GM21390 (cell line): ENCODE measurements at regions not wholly inside any gene's neighbourhood (a gene's known extent, or its start where the extent isn't known, plus 50 kb on each side); places are given as distances from the start of the nearest gene placed in this dataset.
A peak's percentile ranks its signal among the peaks of the same experiment; 100 is the strongest.
"Not testable (repeated sequence)": the region's sequence is repeated elsewhere in the genome, so short reads cannot be mapped to it uniquely, and the experiment has no call there.

ENCODE experiments used
- ATAC-seq: cut with Tn5 transposase; IDR thresholded peaks from one replicate; pipeline ENCODE4 v1.9.1; 2021; ENCODE audit not compliant: unreplicated experiment

DNA sequence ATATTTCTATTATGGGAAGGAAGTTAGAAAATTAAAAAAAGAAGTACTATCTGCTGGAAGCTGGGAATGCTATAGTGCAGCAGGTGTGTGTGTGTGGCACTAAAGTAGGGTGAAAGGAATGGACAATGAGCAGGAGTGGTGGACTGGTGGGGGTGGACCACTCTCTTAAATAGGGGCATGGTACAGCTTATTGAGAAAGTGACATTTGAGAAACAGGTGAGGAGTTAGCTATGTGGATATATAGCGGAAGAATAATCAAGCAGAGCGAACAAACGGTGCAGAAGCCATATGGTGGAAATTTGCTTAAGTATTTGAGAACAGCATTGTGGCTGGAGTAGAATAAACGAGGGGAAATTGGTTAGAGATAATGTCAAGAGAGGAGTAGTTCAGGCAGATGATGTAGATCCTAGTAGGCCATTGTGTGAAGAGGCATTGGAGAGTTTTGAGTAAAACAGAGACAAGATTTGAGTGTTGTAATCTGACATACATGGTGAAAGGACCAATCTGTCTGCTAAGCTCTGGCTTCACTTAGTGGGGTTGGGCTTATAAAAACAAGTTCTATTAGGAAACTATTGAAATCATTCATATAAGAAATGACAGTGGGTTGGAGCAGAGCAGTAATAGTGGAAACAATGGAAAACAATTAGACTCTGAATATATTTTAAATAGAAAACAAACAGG, 149.2 kb upstream of the SYT10 start:
- no peak for ATAC-seq

DNA sequence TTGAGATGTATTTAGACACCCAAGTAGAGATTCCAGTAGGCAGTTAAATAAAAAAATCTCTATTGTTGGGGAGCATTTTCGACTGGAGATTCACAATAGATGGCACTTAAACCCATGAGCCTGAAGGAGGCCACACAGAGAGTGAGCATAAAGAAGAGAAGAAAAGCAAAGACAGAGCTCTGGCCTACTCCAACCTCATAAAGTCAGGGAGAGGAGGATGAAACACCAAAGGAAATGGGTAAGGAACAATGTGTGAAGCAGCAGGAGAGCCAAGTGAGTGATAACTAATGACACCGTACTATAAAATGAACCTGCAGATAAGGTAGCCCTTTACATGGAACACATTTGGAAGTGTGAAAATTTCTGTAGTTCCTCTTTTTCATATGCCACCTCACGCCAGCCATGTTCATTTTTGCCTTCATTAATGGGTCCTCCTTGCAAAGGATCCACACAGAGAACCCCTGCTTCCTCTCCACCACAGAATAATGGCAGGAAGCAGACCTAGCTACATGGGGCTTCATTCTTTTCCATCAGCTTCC, 150.0 kb upstream of the SYT10 start:
- ATAC-seq: no peak

DNA sequence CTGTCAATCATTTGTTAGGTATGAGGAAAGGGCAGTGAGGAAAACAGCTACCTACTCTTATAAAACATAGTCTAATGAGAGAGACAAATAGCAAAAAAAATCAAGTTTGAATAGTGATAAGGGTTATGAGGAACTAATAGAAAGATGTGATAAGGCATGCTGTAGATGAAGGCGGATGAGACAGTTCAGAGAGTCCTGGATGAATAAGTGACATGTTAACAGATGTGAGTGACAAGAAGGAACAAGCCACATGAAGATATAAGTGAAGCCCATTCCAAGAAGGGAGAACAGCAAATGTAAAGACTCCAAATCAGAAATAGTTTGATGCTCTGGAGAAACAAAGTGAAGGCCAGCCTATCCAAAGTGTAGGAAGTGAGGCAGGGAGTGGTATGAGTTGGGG, 154.1 kb upstream of the SYT10 start:
- no peak for ATAC-seq

DNA sequence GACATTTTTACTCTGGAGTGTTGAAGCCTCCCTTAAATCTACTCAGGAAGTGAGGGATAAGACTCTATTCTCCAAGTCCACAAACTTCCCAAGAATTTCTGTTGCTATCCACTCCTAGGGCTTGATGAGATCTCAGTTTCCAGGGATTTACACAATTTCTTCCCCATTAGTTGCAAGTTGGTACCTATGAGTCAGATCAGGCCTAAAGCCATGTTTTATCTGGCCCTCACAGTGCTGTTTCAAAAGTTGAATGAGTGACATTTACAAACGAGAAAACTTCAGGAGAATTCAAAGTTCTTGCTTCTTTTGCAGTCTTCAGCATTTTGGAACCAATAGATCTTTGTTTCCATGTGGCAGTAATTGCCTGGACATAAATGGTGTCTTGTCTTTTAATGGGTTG, 156.4 kb upstream of the SYT10 start:
- ATAC-seq: no peak

DNA sequence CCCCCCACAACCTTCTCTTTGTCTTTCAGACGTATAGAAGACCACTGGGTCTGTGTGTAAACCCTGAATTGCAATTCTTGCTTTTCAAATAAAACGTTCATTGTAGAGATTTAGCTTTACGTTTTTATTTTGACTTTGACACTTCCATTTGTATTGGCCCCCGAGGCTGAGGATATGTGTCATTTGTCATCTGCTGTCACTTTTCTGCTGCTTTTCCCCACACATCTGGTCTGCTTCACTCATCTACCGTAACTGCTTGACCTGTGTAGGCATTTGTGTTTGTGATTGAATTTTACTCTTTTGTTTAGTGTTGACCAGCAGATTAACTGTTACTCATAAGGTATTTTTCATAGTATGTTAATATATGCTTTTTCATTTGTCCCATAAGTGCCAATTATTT, 157.2 kb upstream of the SYT10 start:
- ATAC-seq: no peak

DNA sequence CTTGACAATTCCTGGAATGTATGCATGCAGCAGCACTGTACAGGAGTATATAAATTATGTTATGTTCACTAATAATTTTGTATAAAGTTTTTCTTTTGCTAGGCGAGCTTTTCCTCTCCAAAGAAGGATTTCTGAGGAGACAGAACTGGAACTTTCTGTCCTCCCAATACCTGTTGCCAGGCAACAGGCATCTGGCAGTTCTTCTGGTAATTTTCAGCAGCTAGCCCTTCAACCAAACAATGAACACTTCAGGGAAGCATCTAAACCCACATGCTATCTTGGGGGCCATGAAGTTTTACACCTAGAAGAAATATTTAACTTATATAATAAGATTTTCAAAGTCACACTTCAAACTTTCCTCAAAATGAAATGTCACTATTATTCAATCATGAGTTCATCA, 162.9 kb upstream of the SYT10 start:
- no peak for ATAC-seq

DNA sequence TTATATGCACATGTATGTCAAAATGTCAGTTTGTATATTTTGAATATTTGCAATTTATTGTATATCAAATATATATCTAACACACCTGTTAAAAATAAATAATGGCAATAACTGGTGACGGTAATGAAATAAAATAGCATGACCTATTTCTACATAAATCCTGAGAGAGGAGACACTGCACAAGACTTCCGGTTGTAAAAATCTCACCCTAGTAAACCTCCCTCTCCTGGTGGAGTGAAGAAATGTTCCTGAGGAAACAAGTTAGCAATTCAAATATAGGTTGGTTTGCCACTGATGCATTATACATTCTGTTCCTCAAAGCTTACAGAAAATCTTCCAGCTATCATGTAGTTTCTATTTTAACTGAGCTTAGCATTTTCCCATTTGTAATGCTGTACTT, 166.1 kb upstream of the SYT10 start:
- ATAC-seq: no peak

DNA sequence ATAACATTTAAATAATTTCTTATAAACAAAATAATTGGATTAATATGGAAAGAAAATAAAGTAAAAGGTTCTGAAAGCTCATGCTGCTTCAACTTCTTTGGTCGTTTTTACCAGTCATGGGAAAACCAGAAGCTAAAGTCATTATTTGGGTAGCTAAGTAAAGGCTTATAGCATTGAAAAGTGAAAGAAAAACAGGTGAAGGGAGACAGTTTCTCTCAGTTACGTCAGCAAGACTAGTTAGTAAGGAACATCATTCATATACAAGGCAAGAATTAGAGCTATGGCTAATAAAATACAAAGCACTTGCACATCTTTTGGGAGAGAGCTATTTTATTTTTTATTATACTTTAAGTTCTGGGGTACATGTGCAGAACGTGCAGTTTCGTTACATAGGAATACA, 170.3 kb upstream of the SYT10 start:
- ATAC-seq: no peak

DNA sequence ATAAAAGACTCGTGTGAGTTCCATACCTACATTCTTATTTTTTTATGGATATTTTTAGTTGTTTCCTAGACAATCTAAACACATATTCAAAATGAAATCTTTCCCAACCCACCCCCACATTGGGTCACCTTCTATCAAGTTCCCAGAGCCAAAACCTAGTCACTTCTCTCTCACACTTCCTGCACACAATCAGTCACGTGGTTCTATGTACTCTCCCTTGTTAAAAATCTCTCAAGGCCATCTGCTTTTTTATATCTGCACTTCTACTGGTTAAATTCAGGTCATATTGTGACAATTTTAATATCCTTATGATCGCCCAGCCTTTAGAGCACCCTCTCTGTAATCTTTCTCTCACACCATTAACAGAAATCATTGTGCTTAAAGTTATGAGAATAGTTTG, 175.0 kb upstream of the SYT10 start:
- no peak for ATAC-seq

DNA sequence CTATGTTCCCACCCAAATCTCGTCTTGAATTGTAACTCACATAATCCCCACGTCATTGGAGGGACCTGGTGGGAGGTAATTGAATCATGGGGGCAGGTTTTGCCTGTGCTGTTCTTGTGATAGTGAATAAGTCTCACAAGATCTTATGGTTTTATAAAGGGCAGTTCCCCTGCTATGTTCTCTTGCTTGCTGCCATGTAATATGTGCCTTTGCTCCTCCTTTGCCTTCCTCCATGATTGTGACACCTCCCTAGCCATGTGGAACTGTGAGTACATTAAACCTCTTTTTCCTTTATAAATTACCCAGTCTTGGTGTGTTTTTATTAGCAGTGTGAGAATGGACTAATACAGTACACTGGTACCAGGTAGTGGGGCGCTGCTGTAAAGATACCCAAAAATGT, 177.6 kb upstream of the SYT10 start:
- ATAC-seq: no peak

DNA sequence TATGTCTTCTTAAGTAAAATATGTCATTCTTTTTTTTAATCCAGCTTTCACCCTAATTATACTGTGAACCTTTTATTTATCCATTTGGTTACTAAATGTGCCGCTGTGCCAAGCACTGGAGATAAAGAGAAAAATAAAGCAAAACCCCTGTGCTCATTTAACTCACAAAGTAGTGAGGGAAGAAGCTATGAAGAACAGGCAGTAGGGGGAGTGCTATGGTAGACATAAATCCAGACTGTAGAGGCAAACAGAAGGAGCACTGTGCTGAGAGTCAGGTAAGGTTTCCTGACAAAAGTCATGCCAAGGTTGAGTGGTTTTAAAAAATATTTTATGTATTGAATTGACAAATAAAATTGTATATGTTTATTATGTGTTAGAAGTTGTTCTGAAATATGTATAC, 188.5 kb upstream of the SYT10 start:
- no peak for ATAC-seq

DNA sequence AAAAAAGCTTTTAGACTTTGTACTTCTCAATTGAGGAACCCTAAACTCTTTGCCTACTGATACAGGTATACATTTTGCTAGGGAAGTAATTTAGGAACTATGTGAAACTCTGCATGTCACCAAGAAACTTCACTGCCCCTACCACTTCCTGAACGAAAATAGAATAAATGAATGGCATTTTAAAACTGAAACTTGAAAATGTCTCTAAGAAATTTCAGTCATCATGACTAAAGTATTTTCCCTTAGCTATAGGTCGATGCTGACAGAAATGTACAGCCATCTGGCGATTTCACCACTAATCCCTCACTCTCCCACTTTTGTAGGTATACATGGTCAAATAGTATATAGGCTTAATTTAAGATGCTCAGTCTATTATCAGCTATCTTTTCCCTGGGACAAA, 194.9 kb upstream of the SYT10 start:
- peak; percentile 72 for ATAC-seq

DNA sequence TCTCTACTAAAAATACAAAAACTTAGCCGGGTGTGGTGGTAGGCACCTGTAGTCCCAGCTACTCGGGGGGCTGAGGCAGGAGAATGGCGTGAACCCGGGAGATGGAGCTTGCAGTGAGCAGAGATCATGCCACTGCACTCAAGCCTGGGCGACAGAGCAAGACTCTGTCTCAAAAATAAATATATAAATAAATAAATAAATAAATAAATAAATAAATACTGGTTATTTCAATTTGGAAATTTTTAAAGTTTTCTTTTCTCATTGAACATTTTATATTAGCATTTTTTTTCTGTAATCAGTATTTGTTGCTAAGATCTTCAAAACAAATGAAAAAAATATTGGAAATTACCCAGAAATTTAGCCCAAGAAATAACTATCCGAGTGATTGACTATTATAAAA, 197.3 kb upstream of the SYT10 start:
- ATAC-seq: not testable (repeated sequence)

DNA sequence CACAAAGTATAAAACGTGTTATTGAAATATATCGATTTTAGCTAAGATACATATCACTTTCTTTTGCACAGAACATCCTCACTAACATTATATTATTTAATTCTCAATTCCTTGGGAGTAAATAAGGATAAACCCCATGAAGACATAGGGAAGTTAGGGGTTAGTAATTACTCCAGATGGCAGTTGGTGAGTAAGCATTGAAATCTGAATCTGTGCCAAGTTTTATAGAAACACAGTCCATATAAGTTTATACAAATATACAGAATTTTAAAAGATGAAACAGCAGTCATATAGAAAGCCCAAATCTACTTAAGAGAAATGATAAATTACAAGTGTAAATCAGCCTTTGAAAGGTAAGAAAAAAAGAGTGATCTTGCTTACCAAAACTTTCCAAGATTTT, 200.4 kb upstream of the SYT10 start:
- ATAC-seq: no peak

DNA sequence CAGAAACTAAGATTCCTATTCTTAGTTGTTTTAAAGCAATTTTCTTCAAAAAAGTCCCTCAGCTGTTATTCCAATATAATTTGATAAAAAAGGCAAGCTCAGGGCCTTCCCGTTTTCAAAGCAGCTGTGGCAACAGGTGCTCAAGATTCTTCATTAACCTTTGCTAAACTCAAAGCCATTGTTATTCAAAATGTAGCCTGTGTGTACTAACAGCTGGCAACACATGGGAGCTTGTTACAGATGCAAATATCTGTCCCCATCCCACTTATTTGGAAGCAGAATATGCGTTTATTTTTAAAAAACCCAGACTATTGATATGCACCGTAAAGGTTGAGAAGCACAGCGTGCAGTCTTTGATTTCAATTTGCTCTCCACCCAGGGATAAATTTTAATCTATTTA, 210.4 kb upstream of the SYT10 start:
- ATAC-seq: no peak

DNA sequence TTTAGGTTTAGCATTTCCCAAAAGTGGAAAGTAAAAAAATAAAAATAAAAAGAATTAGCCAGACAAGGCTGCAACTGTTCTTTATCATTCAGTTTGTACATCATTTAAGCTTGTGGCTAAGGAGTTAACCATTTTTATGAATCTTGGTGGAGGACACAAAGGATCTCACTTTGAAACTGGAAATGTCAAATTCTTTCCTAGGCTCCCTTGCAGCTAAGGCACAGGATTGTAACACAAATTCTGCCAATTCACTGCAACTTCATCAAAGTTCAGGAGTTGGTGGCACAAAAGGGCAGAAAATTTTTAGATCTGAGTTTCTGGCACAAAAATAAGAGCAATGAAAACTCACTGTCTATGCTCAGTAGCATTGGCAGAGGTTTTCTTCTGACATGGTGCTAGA, 211.2 kb upstream of the SYT10 start:
- no peak for ATAC-seq

DNA sequence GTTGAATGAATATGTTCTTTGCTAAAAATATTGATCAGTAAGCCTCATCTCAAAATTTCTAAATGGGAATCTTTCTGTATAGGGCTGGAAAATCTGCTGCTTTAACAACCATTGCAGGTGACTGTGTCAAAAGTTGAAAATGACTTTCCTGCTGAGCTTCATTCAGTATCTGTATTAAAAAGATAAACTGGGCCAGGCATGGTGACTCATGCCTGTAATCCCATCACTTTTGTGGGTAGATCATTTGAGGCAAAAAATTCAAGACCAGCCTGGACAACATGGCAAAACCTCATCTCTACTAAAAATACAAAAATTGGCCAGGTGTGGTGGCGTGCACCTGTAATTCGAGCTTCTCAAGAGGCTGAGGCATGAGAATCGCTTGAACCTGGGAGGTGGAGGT, 213.7 kb upstream of the SYT10 start:
- no peak for ATAC-seq

DNA sequence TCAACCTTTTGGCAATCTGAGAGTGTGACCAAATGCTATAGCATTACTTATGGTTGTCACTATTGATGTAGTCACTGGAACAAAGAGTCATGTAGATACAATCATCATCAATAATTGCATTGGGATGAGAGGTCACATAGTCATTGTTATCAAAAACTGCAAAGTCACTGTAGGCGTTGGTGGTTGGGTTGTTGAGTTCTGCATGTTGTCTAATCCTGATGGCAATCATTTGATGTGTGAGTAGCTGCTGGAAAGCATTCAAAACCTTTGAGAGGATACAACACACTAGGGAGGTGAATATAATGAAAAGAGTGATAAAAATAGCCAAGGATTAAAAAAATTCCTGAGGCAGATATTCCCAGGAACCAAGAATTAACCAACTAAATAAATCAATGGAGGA, 214.7 kb upstream of the SYT10 start:
- ATAC-seq: no peak

DNA sequence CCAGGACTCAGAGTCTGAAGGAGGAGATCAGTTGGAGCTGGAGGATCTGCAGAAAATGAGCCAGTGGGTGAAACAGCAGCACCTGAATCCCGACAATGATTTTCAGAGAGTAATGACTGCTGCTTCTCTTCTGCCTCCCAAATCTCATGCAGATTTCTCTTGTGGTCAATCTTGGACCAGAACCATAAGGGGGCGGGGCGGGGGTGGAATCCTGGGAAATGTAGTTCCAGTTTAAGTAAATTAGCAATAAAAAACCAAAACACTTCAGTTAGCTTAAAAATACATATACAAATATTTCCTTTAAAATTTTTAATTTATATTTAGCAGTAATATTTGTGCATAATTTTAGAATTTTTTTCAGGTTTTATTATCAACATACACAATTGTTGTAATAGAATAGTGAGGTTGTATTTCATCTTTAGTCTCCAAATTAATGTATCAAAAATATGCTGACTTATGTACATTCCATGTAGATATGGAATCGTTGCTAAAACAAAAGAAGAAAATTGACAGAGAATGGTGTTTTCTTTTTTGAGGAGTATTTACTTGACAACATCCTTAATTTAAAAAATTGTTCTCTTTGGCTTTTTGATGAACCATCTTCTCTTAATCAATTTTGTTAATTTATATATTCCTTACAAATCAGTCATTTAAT, 223.5 kb upstream of the SYT10 start:
- ATAC-seq: no peak

DNA sequence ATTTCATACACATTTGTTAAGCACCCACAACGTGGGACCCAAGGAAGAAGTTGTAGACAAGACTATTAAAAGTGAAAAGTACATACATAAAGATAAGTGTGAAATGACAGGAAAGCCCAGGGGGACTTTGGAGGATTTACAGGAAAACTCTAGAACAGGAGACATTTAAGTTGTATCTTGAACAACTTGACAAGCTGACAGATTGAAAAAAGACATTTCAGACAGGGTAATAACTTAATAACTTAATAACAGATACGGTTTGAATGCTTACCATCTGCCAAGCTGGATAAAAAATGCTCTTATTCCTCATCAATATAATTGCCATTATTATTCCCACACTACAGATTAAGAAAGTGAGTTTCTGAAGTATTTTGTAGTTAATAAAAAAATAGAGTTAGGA, 229.7 kb upstream of the SYT10 start:
- no peak for ATAC-seq

DNA sequence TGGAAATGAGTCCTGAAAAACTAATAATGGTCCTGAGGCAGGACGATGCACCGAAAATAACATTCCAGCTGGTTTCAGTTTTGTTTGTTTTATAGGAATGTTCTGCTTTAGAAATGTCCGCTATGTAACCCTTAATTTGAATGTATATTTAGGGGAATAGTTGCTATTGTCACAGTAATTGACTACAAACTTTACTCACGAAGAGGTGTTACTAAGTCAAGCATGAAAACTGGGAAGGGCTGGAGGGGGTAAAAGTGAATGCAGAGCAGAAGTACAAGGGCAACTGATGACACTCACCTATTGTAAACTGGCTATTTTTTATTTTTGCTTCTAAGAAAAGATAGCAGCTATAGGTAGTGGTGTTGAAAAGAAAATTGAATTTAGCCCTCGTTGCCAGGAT, 230.7 kb upstream of the SYT10 start:
- ATAC-seq: no peak

DNA sequence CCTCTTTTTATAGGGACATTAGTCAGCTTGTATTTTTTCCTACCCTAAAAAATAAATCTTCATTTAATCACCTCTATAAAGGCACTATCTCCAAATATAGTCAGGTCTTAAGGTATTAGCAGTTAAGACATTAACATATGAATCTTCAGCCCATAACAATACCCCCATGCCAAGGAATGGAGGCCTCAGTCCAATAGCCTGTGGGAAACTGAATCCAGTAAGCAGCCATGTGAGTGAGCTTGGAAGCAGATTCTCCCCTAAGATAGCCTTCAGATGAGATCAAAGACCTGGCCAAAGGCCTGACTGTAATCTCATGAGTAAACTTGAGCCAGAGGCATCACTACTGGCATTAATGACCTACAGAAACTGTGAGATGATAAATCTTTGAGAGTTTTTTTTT, 232.1 kb upstream of the SYT10 start:
- ATAC-seq: no peak
